ENCODE measurements at regions not wholly inside any gene's neighbourhood (a gene's known extent, or its start where the extent isn't known, plus 50 kb on each side); places are given as distances from the start of the nearest gene placed in this dataset.

GRCh38 chr1:117678246-117678977, 72.6 kb downstream of the TENT5C start:
- no peak for DNase-seq

- no peak for DNase-seq
Measured at GRCh38 chr1:117679299-117679698, 73.5 kb downstream of the TENT5C start.

- DNase-seq = no peak
Measured at GRCh38 chr1:117679868-117680267, 74.0 kb downstream of the TENT5C start.

- no peak for DNase-seq
Measured at GRCh38 chr1:117680316-117681002, 74.6 kb downstream of the TENT5C start.

GRCh38 chr1:117681093-117681900, 75.4 kb downstream of the TENT5C start:
- DNase-seq = no peak

- no peak for DNase-seq
Measured at GRCh38 chr1:117681901-117682250, 76.0 kb downstream of the TENT5C start.

GRCh38 chr1:117682372-117682771, 76.5 kb downstream of the TENT5C start:
- DNase-seq = no peak

- no peak for DNase-seq
Measured at GRCh38 chr1:117683571-117684285, 77.9 kb downstream of the TENT5C start.

GRCh38 chr1:117685936-117686806, 80.3 kb downstream of the TENT5C start:
- DNase-seq = no peak

- no peak for DNase-seq
Measured at GRCh38 chr1:117686907-117687306, 81.1 kb downstream of the TENT5C start.

- peak in 1 of 2 experiments; percentile 36 for DNase-seq
Measured at GRCh38 chr1:117689997-117690625, 84.3 kb downstream of the TENT5C start.

- DNase-seq = no peak
Measured at GRCh38 chr1:117691942-117692341, 86.1 kb downstream of the TENT5C start.

GRCh38 chr1:117694543-117694942, 88.7 kb downstream of the TENT5C start:
- DNase-seq = no peak

GRCh38 chr1:117695796-117696490, 90.1 kb downstream of the TENT5C start:
- DNase-seq = no peak

- DNase-seq = no peak
Measured at GRCh38 chr1:117696561-117696960, 90.7 kb downstream of the TENT5C start.

- no peak for DNase-seq
Measured at GRCh38 chr1:117697220-117697781, 91.5 kb downstream of the TENT5C start.

GRCh38 chr1:117698398-117699160, 92.7 kb downstream of the TENT5C start:
- DNase-seq = no peak

GRCh38 chr1:117699953-117700352, 94.1 kb downstream of the TENT5C start:
- no peak for DNase-seq

- no peak for DNase-seq
Measured at GRCh38 chr1:117702654-117703053, 96.8 kb downstream of the TENT5C start.

- no peak for DNase-seq
Measured at GRCh38 chr1:117707371-117707770, 101.5 kb downstream of the TENT5C start.
